ENCODE measurements at regions not wholly inside any gene's neighbourhood (a gene's known extent, or its start where the extent isn't known, plus 50 kb on each side); places are given as distances from the start of the nearest gene placed in this dataset.

DNA sequence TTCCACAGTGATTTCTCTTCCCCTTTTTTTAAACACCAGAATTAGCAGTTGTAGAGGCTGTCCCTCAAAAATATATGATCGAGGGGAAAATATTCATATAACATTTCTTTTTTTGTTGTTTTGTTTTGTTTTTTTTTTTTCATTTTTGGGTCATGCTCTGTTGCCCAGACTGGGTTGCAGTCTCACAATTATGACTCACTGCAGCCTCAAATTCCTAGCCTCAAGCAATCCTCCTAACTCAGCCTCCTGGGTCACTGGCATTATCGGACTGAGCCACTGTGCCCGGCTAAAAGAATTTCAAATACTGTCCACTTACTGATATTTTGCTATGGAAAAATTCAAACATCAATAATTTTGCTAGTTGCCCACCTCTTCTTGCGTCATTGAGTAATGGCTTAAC, 134.0 kb downstream of the HFE start:
- no peak overlapping the region for H3K27ac ChIP-seq (ENCODE audit: low read length)
- peaks cover 8% of the 10 kb centered on the region for H3K79me2 ChIP-seq (replicated peaks; ENCODE audit: insufficient read depth, low read length)
- H4K20me1 ChIP-seq (ENCODE audit: insufficient read depth), result no peaks in the 10 kb centered on the region
- H3K9ac ChIP-seq (ENCODE audit: low read length), result no peak overlapping the region
- no peaks in the 10 kb centered on the region for H3K27me3 ChIP-seq (ENCODE audit: insufficient read depth, low read depth, low read length)
- H3K9me2 ChIP-seq (ENCODE audit: insufficient read depth, low read length), result no peaks in the 10 kb centered on the region
- no peak overlapping the region for H3K4me3 ChIP-seq (ENCODE audit: low read length)
- H3K36me3 ChIP-seq (ENCODE audit: insufficient read depth, low read length), result no peaks in the 10 kb centered on the region
- H2AFZ ChIP-seq (ENCODE audit: low read depth, low read length), result no peak overlapping the region
- no peak overlapping the region for H3K4me2 ChIP-seq (ENCODE audit: low read length)
- TF ChIP-seq RAD21 (conservative IDR thresholded peaks at IDR 0.05), result no peak
- TF ChIP-seq TAF1 (IDR thresholded peaks at IDR 0.05; ENCODE audit: low read depth), result no peak
- TF ChIP-seq EP300 (conservative IDR thresholded peaks at IDR 0.05; ENCODE audit: poor library complexity, severe bottlenecking), result no peak
- TF ChIP-seq, protein P1, sequence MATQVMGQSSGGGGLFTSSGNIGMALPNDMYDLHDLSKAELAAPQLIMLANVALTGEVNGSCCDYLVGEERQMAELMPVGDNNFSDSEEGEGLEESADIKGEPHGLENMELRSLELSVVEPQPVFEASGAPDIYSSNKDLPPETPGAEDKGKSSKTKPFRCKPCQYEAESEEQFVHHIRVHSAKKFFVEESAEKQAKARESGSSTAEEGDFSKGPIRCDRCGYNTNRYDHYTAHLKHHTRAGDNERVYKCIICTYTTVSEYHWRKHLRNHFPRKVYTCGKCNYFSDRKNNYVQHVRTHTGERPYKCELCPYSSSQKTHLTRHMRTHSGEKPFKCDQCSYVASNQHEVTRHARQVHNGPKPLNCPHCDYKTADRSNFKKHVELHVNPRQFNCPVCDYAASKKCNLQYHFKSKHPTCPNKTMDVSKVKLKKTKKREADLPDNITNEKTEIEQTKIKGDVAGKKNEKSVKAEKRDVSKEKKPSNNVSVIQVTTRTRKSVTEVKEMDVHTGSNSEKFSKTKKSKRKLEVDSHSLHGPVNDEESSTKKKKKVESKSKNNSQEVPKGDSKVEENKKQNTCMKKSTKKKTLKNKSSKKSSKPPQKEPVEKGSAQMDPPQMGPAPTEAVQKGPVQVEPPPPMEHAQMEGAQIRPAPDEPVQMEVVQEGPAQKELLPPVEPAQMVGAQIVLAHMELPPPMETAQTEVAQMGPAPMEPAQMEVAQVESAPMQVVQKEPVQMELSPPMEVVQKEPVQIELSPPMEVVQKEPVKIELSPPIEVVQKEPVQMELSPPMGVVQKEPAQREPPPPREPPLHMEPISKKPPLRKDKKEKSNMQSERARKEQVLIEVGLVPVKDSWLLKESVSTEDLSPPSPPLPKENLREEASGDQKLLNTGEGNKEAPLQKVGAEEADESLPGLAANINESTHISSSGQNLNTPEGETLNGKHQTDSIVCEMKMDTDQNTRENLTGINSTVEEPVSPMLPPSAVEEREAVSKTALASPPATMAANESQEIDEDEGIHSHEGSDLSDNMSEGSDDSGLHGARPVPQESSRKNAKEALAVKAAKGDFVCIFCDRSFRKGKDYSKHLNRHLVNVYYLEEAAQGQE (IDR thresholded peaks at IDR 0.05; ENCODE audit: borderline replicate concordance), result no peak
- no peak for TF ChIP-seq EZH2 (IDR thresholded peaks at IDR 0.05; ENCODE audit: borderline replicate concordance, insufficient read depth, low read length, poor library complexity, severe bottlenecking)
- no peak for TF ChIP-seq MXI1 (conservative IDR thresholded peaks at IDR 0.05; ENCODE audit: poor library complexity, severe bottlenecking)
- no peak for TF ChIP-seq SMC3 (conservative IDR thresholded peaks at IDR 0.05; ENCODE audit: poor library complexity)
- no peak for TF ChIP-seq POLR2AphosphoS5 (IDR thresholded peaks at IDR 0.05)
- no peaks in the 10 kb centered on the region for H3K9me3 ChIP-seq (ENCODE audit: low read length)
- peaks cover 14% of the 10 kb centered on the region for H3F3A ChIP-seq (ENCODE audit: insufficient read depth, low read length, poor library complexity, severe bottlenecking)

DNA sequence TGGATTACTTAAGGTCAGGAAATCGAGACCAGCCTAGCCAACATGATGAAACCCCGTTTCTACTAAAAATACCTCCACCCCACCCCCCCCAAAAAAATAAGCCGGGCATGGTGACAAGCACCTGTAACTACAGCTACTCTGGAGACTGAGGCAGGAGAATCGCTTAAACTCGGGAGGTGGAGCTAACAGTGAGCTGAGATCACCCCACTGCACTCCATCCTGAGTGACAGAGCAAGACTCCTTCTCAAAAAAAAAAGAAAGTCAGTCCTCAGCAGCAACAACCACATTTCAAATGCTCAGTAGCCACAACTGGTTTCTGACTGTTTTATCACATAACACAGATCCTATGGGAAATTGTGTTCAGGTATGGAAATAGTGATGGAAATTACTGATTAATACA, 135.3 kb downstream of the HFE start:
- Histone ChIP-seq H3K9ac (ENCODE audit: low read length) (peak overlapping the region; percentile 86), H3K27me3 (ENCODE audit: insufficient read depth, low read depth, low read length) (no peaks in the 10 kb centered on the region), H3K9me3 (ENCODE audit: low read length) (no peaks in the 10 kb centered on the region), H3K79me2 (replicated peaks; ENCODE audit: insufficient read depth, low read length) (peaks cover 8% of the 10 kb centered on the region), H3K9me2 (ENCODE audit: insufficient read depth, low read length) (no peaks in the 10 kb centered on the region), H2AFZ (ENCODE audit: low read depth, low read length) (peak overlapping the region; percentile 5), H3F3A (ENCODE audit: insufficient read depth, low read length, poor library complexity, severe bottlenecking) (peaks cover 16% of the 10 kb centered on the region), H3K27ac (ENCODE audit: low read length) (peak overlapping the region; percentile 99), H3K36me3 (ENCODE audit: insufficient read depth, low read length) (no peaks in the 10 kb centered on the region), H3K4me2 (ENCODE audit: low read length) (peak overlapping the region; percentile 94), H4K20me1 (ENCODE audit: insufficient read depth) (no peaks in the 10 kb centered on the region), H3K4me3 (ENCODE audit: low read length) (peak overlapping the region; percentile 79)
- TF ChIP-seq MXI1 (conservative IDR thresholded peaks at IDR 0.05; ENCODE audit: poor library complexity, severe bottlenecking) (no peak), EZH2 (IDR thresholded peaks at IDR 0.05; ENCODE audit: borderline replicate concordance, insufficient read depth, low read length, poor library complexity, severe bottlenecking) (no peak), SMC3 (conservative IDR thresholded peaks at IDR 0.05; ENCODE audit: poor library complexity) (no peak), EP300 (conservative IDR thresholded peaks at IDR 0.05; ENCODE audit: poor library complexity, severe bottlenecking) (no peak), RAD21 (conservative IDR thresholded peaks at IDR 0.05) (no peak), POLR2AphosphoS5 (IDR thresholded peaks at IDR 0.05) (no peak), TAF1 (IDR thresholded peaks at IDR 0.05; ENCODE audit: low read depth) (no peak)
- TF ChIP-seq, protein P1 (IDR thresholded peaks at IDR 0.05; ENCODE audit: borderline replicate concordance), result no peak
- TF ChIP-seq, protein P2, sequence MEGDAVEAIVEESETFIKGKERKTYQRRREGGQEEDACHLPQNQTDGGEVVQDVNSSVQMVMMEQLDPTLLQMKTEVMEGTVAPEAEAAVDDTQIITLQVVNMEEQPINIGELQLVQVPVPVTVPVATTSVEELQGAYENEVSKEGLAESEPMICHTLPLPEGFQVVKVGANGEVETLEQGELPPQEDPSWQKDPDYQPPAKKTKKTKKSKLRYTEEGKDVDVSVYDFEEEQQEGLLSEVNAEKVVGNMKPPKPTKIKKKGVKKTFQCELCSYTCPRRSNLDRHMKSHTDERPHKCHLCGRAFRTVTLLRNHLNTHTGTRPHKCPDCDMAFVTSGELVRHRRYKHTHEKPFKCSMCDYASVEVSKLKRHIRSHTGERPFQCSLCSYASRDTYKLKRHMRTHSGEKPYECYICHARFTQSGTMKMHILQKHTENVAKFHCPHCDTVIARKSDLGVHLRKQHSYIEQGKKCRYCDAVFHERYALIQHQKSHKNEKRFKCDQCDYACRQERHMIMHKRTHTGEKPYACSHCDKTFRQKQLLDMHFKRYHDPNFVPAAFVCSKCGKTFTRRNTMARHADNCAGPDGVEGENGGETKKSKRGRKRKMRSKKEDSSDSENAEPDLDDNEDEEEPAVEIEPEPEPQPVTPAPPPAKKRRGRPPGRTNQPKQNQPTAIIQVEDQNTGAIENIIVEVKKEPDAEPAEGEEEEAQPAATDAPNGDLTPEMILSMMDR (IDR thresholded peaks at IDR 0.05; ENCODE audit: poor library complexity, severe bottlenecking), result no peak
